ENCODE measurements at regions not wholly inside any gene's neighbourhood (a gene's known extent, or its start where the extent isn't known, plus 50 kb on each side); places are given as distances from the start of the nearest gene placed in this dataset.

DNA sequence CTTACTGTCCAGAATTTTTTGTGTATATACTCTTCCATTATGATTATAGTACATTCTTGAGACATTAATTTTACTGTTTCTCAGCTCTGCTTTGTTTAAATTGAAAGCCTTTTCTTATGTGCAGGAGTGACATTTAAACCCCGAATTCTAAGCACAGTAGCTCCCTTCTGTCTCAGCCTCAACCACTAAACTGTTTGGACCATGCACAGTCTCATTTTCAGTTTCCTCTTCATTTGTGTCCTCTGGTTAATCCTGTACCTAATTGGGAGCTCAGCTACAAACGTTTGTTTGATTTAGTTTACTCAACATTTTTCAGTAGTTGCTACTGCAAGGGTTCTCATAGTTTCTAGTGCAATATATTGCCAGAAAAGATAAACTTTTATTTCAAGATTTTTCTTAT lies 206.3 kb downstream of the SLITRK5 start:
- no peak for TF ChIP-seq EZH2phosphoT487 (IDR thresholded peaks at IDR 0.05; ENCODE audit: low read depth)
- TF ChIP-seq, protein P1, sequence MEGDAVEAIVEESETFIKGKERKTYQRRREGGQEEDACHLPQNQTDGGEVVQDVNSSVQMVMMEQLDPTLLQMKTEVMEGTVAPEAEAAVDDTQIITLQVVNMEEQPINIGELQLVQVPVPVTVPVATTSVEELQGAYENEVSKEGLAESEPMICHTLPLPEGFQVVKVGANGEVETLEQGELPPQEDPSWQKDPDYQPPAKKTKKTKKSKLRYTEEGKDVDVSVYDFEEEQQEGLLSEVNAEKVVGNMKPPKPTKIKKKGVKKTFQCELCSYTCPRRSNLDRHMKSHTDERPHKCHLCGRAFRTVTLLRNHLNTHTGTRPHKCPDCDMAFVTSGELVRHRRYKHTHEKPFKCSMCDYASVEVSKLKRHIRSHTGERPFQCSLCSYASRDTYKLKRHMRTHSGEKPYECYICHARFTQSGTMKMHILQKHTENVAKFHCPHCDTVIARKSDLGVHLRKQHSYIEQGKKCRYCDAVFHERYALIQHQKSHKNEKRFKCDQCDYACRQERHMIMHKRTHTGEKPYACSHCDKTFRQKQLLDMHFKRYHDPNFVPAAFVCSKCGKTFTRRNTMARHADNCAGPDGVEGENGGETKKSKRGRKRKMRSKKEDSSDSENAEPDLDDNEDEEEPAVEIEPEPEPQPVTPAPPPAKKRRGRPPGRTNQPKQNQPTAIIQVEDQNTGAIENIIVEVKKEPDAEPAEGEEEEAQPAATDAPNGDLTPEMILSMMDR (IDR thresholded peaks at IDR 0.05; ENCODE audit: low read depth, low read length): no peak
- Histone ChIP-seq H3K4me2 (ENCODE audit: low read length) (no peak overlapping the region), H2AFZ (ENCODE audit: low read depth, low read length) (no peak overlapping the region), H3K4me1 (ENCODE audit: low read length) (no peaks in the 10 kb centered on the region), H3K9ac (ENCODE audit: low read length) (no peak overlapping the region), H3K27ac (ENCODE audit: low read length) (no peak overlapping the region), H3K36me3 (replicated peaks; ENCODE audit: low read depth, low read length) (no peaks in the 10 kb centered on the region), H3K4me3 (ENCODE audit: low read length) (no peak overlapping the region), H3K79me2 (ENCODE audit: low read length) (no peaks in the 10 kb centered on the region), H3K27me3 (ENCODE audit: low read depth, low read length) (no peaks in the 10 kb centered on the region), H3K9me3 (ENCODE audit: insufficient read depth, low read length) (no peaks in the 10 kb centered on the region), H4K20me1 (ENCODE audit: insufficient read depth, low read length) (no peaks in the 10 kb centered on the region)

DNA sequence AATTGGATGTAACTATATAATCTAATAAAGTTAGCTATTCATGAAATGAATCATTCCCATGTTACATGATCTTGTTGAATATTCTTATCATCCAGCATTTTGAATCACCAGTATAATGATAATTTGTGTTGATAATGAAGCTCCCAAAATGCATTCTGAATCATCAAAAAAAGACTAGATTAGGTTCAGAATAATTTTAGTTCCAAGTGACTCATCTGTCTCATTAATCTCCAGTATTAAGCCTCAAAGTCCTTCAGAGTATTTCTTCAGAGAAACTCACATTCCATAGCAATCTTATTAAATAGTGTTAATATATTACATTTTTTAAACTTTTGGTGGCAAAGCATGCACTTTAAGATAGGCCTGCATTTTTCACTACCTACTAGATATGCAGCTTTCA lies 207.5 kb downstream of the SLITRK5 start:
- Histone ChIP-seq H3K4me2 (ENCODE audit: low read length) (no peak overlapping the region), H3K27ac (ENCODE audit: low read length) (no peak overlapping the region), H3K9me3 (ENCODE audit: insufficient read depth, low read length) (no peaks in the 10 kb centered on the region), H3K4me1 (ENCODE audit: low read length) (no peaks in the 10 kb centered on the region), H3K79me2 (ENCODE audit: low read length) (no peaks in the 10 kb centered on the region), H2AFZ (ENCODE audit: low read depth, low read length) (no peak overlapping the region), H3K9ac (ENCODE audit: low read length) (no peak overlapping the region), H4K20me1 (ENCODE audit: insufficient read depth, low read length) (no peaks in the 10 kb centered on the region), H3K4me3 (ENCODE audit: low read length) (no peak overlapping the region), H3K27me3 (ENCODE audit: low read depth, low read length) (no peaks in the 10 kb centered on the region), H3K36me3 (replicated peaks; ENCODE audit: low read depth, low read length) (no peaks in the 10 kb centered on the region)
- TF ChIP-seq, protein P1 (IDR thresholded peaks at IDR 0.05; ENCODE audit: low read depth, low read length): no peak
- TF ChIP-seq EZH2phosphoT487 (IDR thresholded peaks at IDR 0.05; ENCODE audit: low read depth): no peak

GRCh38 chr13:87884884-87885283 lies 213.7 kb downstream of the SLITRK5 start:
- H3K4me1 ChIP-seq (ENCODE audit: low read length): no peaks in the 10 kb centered on the region
- no peak overlapping the region for H3K27ac ChIP-seq (ENCODE audit: low read length)
- no peaks in the 10 kb centered on the region for H3K36me3 ChIP-seq (replicated peaks; ENCODE audit: low read depth, low read length)
- H3K79me2 ChIP-seq (ENCODE audit: low read length): no peaks in the 10 kb centered on the region
- no peak overlapping the region for H3K9ac ChIP-seq (ENCODE audit: low read length)
- no peak overlapping the region for H2AFZ ChIP-seq (ENCODE audit: low read depth, low read length)
- H3K4me3 ChIP-seq (ENCODE audit: low read length): no peak overlapping the region
- H3K9me3 ChIP-seq (ENCODE audit: insufficient read depth, low read length): no peaks in the 10 kb centered on the region
- no peak overlapping the region for H3K4me2 ChIP-seq (ENCODE audit: low read length)
- no peaks in the 10 kb centered on the region for H3K27me3 ChIP-seq (ENCODE audit: low read depth, low read length)
- no peaks in the 10 kb centered on the region for H4K20me1 ChIP-seq (ENCODE audit: insufficient read depth, low read length)
- TF ChIP-seq, protein P1 (IDR thresholded peaks at IDR 0.05; ENCODE audit: low read depth, low read length): no peak
- no peak for TF ChIP-seq EZH2phosphoT487 (IDR thresholded peaks at IDR 0.05; ENCODE audit: low read depth)

DNA sequence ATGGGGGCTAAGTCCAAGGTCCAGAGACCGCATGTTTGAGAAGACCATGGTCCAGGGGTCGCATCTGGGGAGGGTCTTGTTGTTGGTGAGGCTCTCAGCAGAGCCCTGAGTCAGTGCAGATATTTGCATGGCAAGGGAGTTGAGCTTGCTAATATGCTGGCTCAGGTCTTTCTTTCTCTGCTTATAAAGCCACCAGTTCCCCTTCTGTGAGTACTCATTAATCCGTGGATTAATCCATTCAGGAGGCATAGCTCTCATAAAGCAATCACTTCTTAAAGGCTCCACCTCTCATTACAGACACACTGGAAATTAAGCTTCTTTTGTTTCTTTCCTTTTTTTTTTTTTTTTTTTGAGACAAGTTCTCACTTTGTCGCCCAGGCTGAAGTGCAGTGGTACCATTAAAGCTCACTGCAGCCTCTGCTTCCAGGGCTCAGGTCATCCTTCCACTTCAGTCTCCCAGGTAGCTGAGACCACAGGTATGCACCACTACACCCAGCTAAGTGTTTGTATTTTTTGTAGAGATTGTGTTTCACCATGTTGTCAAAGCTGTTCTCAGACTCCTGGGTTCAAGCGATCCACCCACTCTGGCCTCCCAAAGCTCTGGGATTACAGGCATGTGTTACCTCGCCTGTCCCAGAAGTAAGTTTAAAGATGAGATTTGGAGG lies 216.4 kb downstream of the SLITRK5 start:
- no peaks in the 10 kb centered on the region for H3K9me3 ChIP-seq (ENCODE audit: insufficient read depth, low read length)
- no peaks in the 10 kb centered on the region for H3K27me3 ChIP-seq (ENCODE audit: low read depth, low read length)
- H2AFZ ChIP-seq (ENCODE audit: low read depth, low read length): no peak overlapping the region
- no peak overlapping the region for H3K4me3 ChIP-seq (ENCODE audit: low read length)
- no peaks in the 10 kb centered on the region for H3K36me3 ChIP-seq (replicated peaks; ENCODE audit: low read depth, low read length)
- TF ChIP-seq EZH2phosphoT487 (IDR thresholded peaks at IDR 0.05; ENCODE audit: low read depth): no peak
- TF ChIP-seq, protein P1 (IDR thresholded peaks at IDR 0.05; ENCODE audit: low read depth, low read length): no peak
- no peak overlapping the region for H3K9ac ChIP-seq (ENCODE audit: low read length)
- H3K4me1 ChIP-seq (ENCODE audit: low read length): no peaks in the 10 kb centered on the region
- no peaks in the 10 kb centered on the region for H3K79me2 ChIP-seq (ENCODE audit: low read length)
- H3K4me2 ChIP-seq (ENCODE audit: low read length): no peak overlapping the region
- no peak overlapping the region for H3K27ac ChIP-seq (ENCODE audit: low read length)
- no peaks in the 10 kb centered on the region for H4K20me1 ChIP-seq (ENCODE audit: insufficient read depth, low read length)

Data from OCI-LY3 (cell line).